ENCODE measurements at regions not wholly inside any gene's neighbourhood (a gene's known extent, or its start where the extent isn't known, plus 50 kb on each side); places are given as distances from the start of the nearest gene placed in this dataset.

DNA sequence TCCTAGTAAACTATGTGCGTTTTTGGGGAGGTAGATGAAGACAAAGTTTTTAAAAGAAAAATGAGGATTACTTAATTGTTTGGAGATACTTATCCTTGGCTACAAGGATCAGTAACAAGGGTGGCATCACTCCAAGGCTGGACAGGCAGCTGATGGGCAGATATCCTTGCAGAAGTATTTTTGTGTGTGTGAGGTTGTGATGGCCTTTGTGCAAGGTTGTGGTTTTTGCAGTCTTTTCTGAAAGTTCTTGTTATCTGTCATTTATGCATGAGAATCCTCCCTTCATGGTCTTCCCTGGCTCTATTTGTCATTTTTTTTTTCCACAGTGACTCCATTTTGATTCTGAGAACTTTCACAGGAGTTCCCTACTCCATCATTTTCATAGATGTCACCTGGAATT is 96.0 kb upstream of the C1GALT1C1 start:
- Histone ChIP-seq H3K9ac (no peak overlapping the region), H2AFZ (ENCODE audit: low read depth) (no peak overlapping the region), H3K4me1 (ENCODE audit: control insufficient read depth in 1 of 2, insufficient read depth in 2 of 2, low read depth in 1 of 2, low read length in 1 of 2) (no peaks in the 10 kb centered on the region), H3K9me2 (no peaks in the 10 kb centered on the region), H3K27me3 (ENCODE audit: insufficient read depth) (no peaks in the 10 kb centered on the region), H3K4me2 (no peak overlapping the region), H3K36me3 (replicated peaks in 1 of 2; ENCODE audit: control insufficient read depth in 1 of 2, insufficient read depth in 2 of 2, low read length in 1 of 2) (no peaks in the 10 kb centered on the region), H3F3A (replicated peaks; ENCODE audit: insufficient read depth) (no peaks in the 10 kb centered on the region), H3K79me2 (ENCODE audit: insufficient read depth) (no peaks in the 10 kb centered on the region), H3K9me3 (no peaks in the 10 kb centered on the region), H4K20me1 (ENCODE audit: insufficient read depth) (no peaks in the 10 kb centered on the region), H3K4me3 (ENCODE audit: low read depth in 2 of 2, low read length in 1 of 2) (no peak overlapping the region), H3K27ac (ENCODE audit: low read depth in 2 of 2, low read length in 1 of 2) (no peak overlapping the region)
- DNase-seq: no peak
- TF ChIP-seq YY1 (IDR thresholded peaks at IDR 0.05; ENCODE audit: low read depth) (no peak), NFIC (IDR thresholded peaks at IDR 0.05; ENCODE audit: borderline replicate concordance) (no peak), CHD2 (IDR thresholded peaks at IDR 0.05; ENCODE audit: low read length, partially characterized antibody) (no peak), RFX5 (IDR thresholded peaks at IDR 0.05; ENCODE audit: low read length) (no peak), JUND (IDR thresholded peaks at IDR 0.05) (no peak), EP300 (IDR thresholded peaks at IDR 0.05; ENCODE audit: borderline replicate concordance in 1 of 2, low read depth in 1 of 2, low read length in 1 of 2) (no peak), GABPA (IDR thresholded peaks at IDR 0.05; ENCODE audit: low read depth) (no peak), TEAD4 (IDR thresholded peaks at IDR 0.05; ENCODE audit: borderline replicate concordance, insufficient read depth) (no peak), ELF1 (IDR thresholded peaks at IDR 0.05) (no peak), SMC3 (IDR thresholded peaks at IDR 0.05; ENCODE audit: low read depth, low read length) (no peak), EZH2phosphoT487 (IDR thresholded peaks at IDR 0.05; ENCODE audit: borderline replicate concordance, low read depth) (no peak)
- TF ChIP-seq, protein P1, sequence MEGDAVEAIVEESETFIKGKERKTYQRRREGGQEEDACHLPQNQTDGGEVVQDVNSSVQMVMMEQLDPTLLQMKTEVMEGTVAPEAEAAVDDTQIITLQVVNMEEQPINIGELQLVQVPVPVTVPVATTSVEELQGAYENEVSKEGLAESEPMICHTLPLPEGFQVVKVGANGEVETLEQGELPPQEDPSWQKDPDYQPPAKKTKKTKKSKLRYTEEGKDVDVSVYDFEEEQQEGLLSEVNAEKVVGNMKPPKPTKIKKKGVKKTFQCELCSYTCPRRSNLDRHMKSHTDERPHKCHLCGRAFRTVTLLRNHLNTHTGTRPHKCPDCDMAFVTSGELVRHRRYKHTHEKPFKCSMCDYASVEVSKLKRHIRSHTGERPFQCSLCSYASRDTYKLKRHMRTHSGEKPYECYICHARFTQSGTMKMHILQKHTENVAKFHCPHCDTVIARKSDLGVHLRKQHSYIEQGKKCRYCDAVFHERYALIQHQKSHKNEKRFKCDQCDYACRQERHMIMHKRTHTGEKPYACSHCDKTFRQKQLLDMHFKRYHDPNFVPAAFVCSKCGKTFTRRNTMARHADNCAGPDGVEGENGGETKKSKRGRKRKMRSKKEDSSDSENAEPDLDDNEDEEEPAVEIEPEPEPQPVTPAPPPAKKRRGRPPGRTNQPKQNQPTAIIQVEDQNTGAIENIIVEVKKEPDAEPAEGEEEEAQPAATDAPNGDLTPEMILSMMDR (IDR thresholded peaks at IDR 0.05): no peak
- TF ChIP-seq, protein P2, sequence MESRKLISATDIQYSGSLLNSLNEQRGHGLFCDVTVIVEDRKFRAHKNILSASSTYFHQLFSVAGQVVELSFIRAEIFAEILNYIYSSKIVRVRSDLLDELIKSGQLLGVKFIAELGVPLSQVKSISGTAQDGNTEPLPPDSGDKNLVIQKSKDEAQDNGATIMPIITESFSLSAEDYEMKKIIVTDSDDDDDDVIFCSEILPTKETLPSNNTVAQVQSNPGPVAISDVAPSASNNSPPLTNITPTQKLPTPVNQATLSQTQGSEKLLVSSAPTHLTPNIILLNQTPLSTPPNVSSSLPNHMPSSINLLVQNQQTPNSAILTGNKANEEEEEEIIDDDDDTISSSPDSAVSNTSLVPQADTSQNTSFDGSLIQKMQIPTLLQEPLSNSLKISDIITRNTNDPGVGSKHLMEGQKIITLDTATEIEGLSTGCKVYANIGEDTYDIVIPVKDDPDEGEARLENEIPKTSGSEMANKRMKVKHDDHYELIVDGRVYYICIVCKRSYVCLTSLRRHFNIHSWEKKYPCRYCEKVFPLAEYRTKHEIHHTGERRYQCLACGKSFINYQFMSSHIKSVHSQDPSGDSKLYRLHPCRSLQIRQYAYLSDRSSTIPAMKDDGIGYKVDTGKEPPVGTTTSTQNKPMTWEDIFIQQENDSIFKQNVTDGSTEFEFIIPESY (IDR thresholded peaks at IDR 0.05; ENCODE audit: borderline replicate concordance, low read depth): no peak
- WGBS (ENCODE audit: low lambda C conversion rate): 42% methylated on average over 1 of the region's 1 CpG
- CTCF ChIA-PET: no interaction called here
- POLR2A ChIA-PET: no interaction called here

- Histone ChIP-seq H4K20me1 (ENCODE audit: insufficient read depth) (no peaks in the 10 kb centered on the region), H3K9me3 (no peaks in the 10 kb centered on the region), H3K9me2 (no peaks in the 10 kb centered on the region), H3K9ac (no peak overlapping the region), H3K27me3 (ENCODE audit: insufficient read depth) (no peaks in the 10 kb centered on the region), H3K4me1 (ENCODE audit: control insufficient read depth in 1 of 2, insufficient read depth in 2 of 2, low read depth in 1 of 2, low read length in 1 of 2) (no peaks in the 10 kb centered on the region), H3K4me3 (ENCODE audit: low read depth in 2 of 2, low read length in 1 of 2) (no peak overlapping the region), H3K4me2 (no peak overlapping the region), H3K79me2 (ENCODE audit: insufficient read depth) (no peaks in the 10 kb centered on the region), H2AFZ (ENCODE audit: low read depth) (no peak overlapping the region), H3K36me3 (replicated peaks in 1 of 2; ENCODE audit: control insufficient read depth in 1 of 2, insufficient read depth in 2 of 2, low read length in 1 of 2) (no peaks in the 10 kb centered on the region), H3F3A (replicated peaks; ENCODE audit: insufficient read depth) (no peaks in the 10 kb centered on the region), H3K27ac (ENCODE audit: low read depth in 2 of 2, low read length in 1 of 2) (no peak overlapping the region)
- no peak for TF ChIP-seq ELF1 (IDR thresholded peaks at IDR 0.05)
- TF ChIP-seq FOXM1 (IDR thresholded peaks at IDR 0.05; ENCODE audit: low read depth): no peak
- no peak for TF ChIP-seq FOSL2 (IDR thresholded peaks at IDR 0.05; ENCODE audit: borderline replicate concordance, low read depth)
- no peak for TF ChIP-seq GATA2 (CRISPR knock-in tag; IDR thresholded peaks at IDR 0.05)
- no peak for TF ChIP-seq FOXJ3 (CRISPR knock-in tag; IDR thresholded peaks at IDR 0.05)
- TF ChIP-seq RXRA (IDR thresholded peaks at IDR 0.05; ENCODE audit: borderline replicate concordance, low read depth): no peak
- TF ChIP-seq SIN3A (IDR thresholded peaks at IDR 0.05; ENCODE audit: borderline replicate concordance, low read depth, low read length): no peak
- TF ChIP-seq POLR2AphosphoS5 (IDR thresholded peaks at IDR 0.05; ENCODE audit: low read depth, low read length): no peak
- no peak for TF ChIP-seq YY1 (IDR thresholded peaks at IDR 0.05; ENCODE audit: low read depth)
- TF ChIP-seq MXI1 (IDR thresholded peaks at IDR 0.05; ENCODE audit: low read depth, low read length): no peak
- TF ChIP-seq TEAD4 (IDR thresholded peaks at IDR 0.05; ENCODE audit: borderline replicate concordance, insufficient read depth): no peak
- no peak for TF ChIP-seq PBX3 (IDR thresholded peaks at IDR 0.05)
- no peak for TF ChIP-seq RFX5 (IDR thresholded peaks at IDR 0.05; ENCODE audit: low read length)
- no peak for TF ChIP-seq RAD21 (IDR thresholded peaks at IDR 0.05; ENCODE audit: low read length)
- TF ChIP-seq CHD2 (IDR thresholded peaks at IDR 0.05; ENCODE audit: low read length, partially characterized antibody): no peak
- TF ChIP-seq EZH2phosphoT487 (IDR thresholded peaks at IDR 0.05; ENCODE audit: borderline replicate concordance, low read depth): no peak
- ChIA-PET CTCF (no interaction called here), POLR2A (no interaction called here)
- DNase-seq: no peak
- 26% methylated on average over 2 of the region's 2 CpGs for WGBS (ENCODE audit: low lambda C conversion rate)
Observed at GRCh38 chrX:120719622-120720021, 89.8 kb upstream of the C1GALT1C1 start.
